Kidney epithelial cell (primary cell): ENCODE measurements at regions not wholly inside any gene's neighbourhood (a gene's known extent, or its start where the extent isn't known, plus 50 kb on each side); places are given as distances from the start of the nearest gene placed in this dataset.

Source experiments
- DNase-seq: peaks from one replicate; pipeline ENCODE4 v3.0.0-alpha.2; 2010; ENCODE audit warnings: low read depth
- H3K27me3 ChIP-seq: 2 replicates; pipeline ENCODE4 v1.6.0; 2011; ENCODE audit warnings: low read length; ENCODE audit not compliant: control insufficient read depth, insufficient read depth
- H3K36me3 ChIP-seq: 2 replicates; pipeline ENCODE4 v1.5.1; 2011; ENCODE audit warnings: low read length; ENCODE audit not compliant: control insufficient read depth, insufficient read depth
- H3K4me3 ChIP-seq: 2 replicates; pipeline ENCODE4 v1.5.1; 2011; ENCODE audit warnings: low read depth, mild to moderate bottlenecking, control low read depth, low read length
- CTCF ChIP-seq: IDR thresholded peaks from 2 replicates; pipeline ENCODE4 v1.5.1; 2011; ENCODE audit warnings: mild to moderate bottlenecking, moderate library complexity, low read length, control low read depth, inconsistent platforms; ENCODE audit not compliant: insufficient read depth, poor library complexity, severe bottlenecking

DNA sequence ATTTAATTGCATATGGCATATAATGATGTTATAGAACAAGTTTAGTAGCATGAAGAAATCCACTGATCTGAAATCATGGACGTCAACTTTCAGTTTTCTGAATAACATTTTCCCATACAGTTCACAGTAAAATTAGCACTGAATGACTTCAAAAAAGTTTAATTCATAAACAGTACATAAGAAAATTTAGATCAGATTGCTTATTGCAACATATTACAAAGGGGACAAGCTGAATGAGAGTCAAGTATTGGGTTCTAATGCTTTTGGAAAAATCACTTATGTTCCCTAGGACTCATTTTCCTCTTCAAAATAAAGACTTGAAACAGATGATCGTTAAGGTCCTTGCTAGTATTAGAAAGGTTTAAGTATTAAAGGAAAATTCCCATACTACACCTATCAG, 898.3 kb upstream of the INTU start:
- Histone ChIP-seq H3K4me3 (no peak overlapping the region), H3K27me3 (no peaks in the 10 kb centered on the region), H3K36me3 (no peaks in the 10 kb centered on the region)
- no peak for DNase-seq
- TF ChIP-seq CTCF, result no peak

GRCh38 chr4:126735294-126736132, 897.2 kb upstream of the INTU start:
- DNase-seq, result no peak
- TF ChIP-seq CTCF, result no peak
- no peak overlapping the region for H3K4me3 ChIP-seq

GRCh38 chr4:126736133-126736518, 896.6 kb upstream of the INTU start:
- DNase-seq, result no peak
- no peak for TF ChIP-seq CTCF
- no peaks in the 10 kb centered on the region for H3K36me3 ChIP-seq
- H3K4me3 ChIP-seq, result no peak overlapping the region
- H3K27me3 ChIP-seq, result no peaks in the 10 kb centered on the region

More at GRCh38 chr4:126735294-126736132, 897.2 kb upstream of the INTU start:
- H3K27me3 ChIP-seq, result no peaks in the 10 kb centered on the region
- no peaks in the 10 kb centered on the region for H3K36me3 ChIP-seq

DNA sequence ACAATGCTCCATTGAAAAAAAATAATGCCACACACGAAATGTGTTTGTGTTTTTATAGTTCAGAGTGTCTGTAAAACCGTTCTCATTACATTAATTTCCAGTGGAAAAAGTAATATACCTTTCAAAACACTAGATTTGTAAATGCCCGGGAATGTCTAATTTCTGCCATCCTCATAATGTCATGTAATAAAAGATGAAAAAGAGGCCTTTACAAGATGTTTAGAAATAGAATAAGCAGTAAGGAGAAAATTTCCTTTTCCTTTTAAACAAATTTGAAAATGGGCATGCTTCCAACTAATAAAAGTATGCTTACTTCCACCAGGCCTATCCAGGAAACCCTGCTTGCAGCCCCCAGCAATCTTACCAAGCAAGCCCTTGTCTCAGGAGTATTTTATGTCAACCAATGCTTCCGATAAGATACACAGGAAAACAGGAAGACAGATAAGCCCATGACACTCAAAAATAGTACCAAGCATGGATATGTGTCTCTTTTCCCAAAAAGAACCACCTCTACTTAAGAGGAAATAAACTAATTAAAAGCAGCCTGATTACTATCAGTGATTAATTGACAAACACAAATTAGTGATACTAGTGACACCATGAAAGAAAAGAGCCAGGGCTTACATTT, 894.7 kb upstream of the INTU start:
- no peak for TF ChIP-seq CTCF
- Histone ChIP-seq H3K27me3 (no peaks in the 10 kb centered on the region), H3K4me3 (no peak overlapping the region), H3K36me3 (no peaks in the 10 kb centered on the region)
- no peak for DNase-seq

DNA sequence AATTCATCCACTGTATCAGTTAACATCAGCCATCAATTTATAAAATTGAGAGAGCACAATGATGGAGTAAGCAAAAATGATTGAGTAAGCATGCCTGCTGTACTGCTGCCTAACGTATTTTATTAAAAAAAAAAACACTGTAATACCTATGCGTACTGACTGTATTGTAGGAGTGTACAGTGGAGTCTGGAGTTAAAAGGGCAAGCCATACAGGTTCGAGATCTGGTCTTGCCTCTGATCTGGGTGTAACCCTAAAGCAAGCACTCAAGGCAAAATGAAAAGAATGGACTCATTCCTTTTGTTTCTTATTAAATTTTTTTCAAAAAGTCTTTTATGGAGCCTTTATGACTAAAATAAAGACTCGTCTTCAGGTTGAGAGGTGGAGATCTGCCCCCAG, 894.2 kb upstream of the INTU start:
- Histone ChIP-seq H3K4me3 (no peak overlapping the region), H3K36me3 (no peaks in the 10 kb centered on the region), H3K27me3 (no peaks in the 10 kb centered on the region)
- TF ChIP-seq CTCF, result no peak
- no peak for DNase-seq
